ENCODE measurements at regions not wholly inside any gene's neighbourhood (a gene's known extent, or its start where the extent isn't known, plus 50 kb on each side); places are given as distances from the start of the nearest gene placed in this dataset.

DNA sequence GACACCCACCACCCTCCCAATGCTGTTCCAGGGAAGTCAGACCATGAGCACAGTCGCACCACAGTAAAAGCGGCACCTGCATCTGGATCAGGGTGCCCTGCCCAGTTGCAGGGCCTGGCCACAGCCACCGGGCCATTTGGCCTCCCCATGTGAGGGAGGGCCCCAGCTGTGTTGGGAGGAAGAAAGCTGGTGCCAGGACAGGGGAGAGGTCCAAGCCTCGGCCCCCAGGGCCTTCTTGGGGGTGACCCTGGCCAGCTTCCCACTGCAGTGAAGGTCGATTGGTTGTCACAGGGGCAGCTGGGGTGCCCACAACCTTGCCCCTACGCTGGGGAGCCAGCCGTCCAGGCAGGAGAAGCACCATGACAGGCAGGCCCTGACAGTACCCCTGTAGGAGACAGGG is 183.2 kb upstream of the RAB6C start:
- no peak for TF ChIP-seq CTCF (IDR thresholded peaks at IDR 0.05)
- TF ChIP-seq POLR2A (IDR thresholded peaks at IDR 0.05) = no peak

Measured in Peyer's patch (tissue), 4 donors.